Keratinocyte (primary cell): ENCODE measurements at regions not wholly inside any gene's neighbourhood (a gene's known extent, or its start where the extent isn't known, plus 50 kb on each side); places are given as distances from the start of the nearest gene placed in this dataset.

Source experiments
- DNase-seq: peaks from one replicate; pipeline ENCODE4 v3.0.0-alpha.2; 2011; ENCODE audit warnings: low read depth, missing footprints, low spot score
- FAIRE-seq: peaks from 2 replicates; lab custom pipeline; 2011; peaks lifted over from hg19 to GRCh38; lab: Jason Lieb, UNC
- H2AFZ ChIP-seq: 2 replicates; pipeline ENCODE4 v1.6.0; 2012; ENCODE audit warnings: low read length, control low read depth, inconsistent platforms; ENCODE audit not compliant: control insufficient read depth
- H3K27ac ChIP-seq: 2 replicates; pipeline ENCODE4 v1.5.1; 2011; ENCODE audit warnings: low read length; ENCODE audit not compliant: control insufficient read depth, insufficient read depth
- H3K27me3 ChIP-seq: 3 replicates; pipeline ENCODE4 v1.6.0; 2011; ENCODE audit warnings: low read length; ENCODE audit not compliant: control insufficient read depth, insufficient read depth; ENCODE audit errors: extremely low read depth
- H3K36me3 ChIP-seq, 2 experiments: 2 replicates in 1 of 2; 3 replicates in 1 of 2; pipeline ENCODE4 v1.5.1; 2011; ENCODE audit warnings: low read length in 2 of 2, mild to moderate bottlenecking in 1 of 2; ENCODE audit not compliant: control insufficient read depth in 2 of 2, insufficient read depth in 2 of 2; ENCODE audit errors: extremely low read depth in 1 of 2
- H3K4me1 ChIP-seq: 3 replicates; pipeline ENCODE4 v1.5.1; 2011; ENCODE audit warnings: low read length; ENCODE audit not compliant: control insufficient read depth, insufficient read depth; ENCODE audit errors: extremely low read depth
- H3K4me2 ChIP-seq: 3 replicates; pipeline ENCODE4 v1.6.0; 2011; ENCODE audit warnings: low read depth, low read length; ENCODE audit not compliant: control insufficient read depth, insufficient read depth; ENCODE audit errors: extremely low read depth
- H3K4me3 ChIP-seq, 3 experiments: fragments of 200-600 bp in 1 of 3; sonication (generic) in 1 of 3; 2 replicates in 2 of 3; 3 replicates in 1 of 3; pipeline ENCODE4 v1.5.1; 2011 to 2016; ENCODE audit warnings: low read length in 3 of 3, mild to moderate bottlenecking in 3 of 3, control low read depth in 2 of 3, inconsistent platforms in 1 of 3, low read depth in 1 of 3, mixed read lengths in 1 of 3, mixed run types in 1 of 3, moderate library complexity in 1 of 3; ENCODE audit not compliant: control insufficient read depth in 2 of 3, insufficient read depth in 2 of 3; ENCODE audit errors: extremely low read depth in 1 of 3
- H3K79me2 ChIP-seq: 2 replicates; pipeline ENCODE4 v1.6.0; 2012; ENCODE audit warnings: low read length; ENCODE audit not compliant: control insufficient read depth, insufficient read depth
- H3K9ac ChIP-seq: 3 replicates; pipeline ENCODE4 v1.6.0; 2011; ENCODE audit warnings: low read length; ENCODE audit not compliant: control insufficient read depth, insufficient read depth; ENCODE audit errors: extremely low read depth
- H3K9me1 ChIP-seq: 3 replicates; pipeline ENCODE4 v1.6.0; 2011; ENCODE audit warnings: low read length; ENCODE audit not compliant: control insufficient read depth, insufficient read depth; ENCODE audit errors: extremely low read depth
- H3K9me3 ChIP-seq: 2 replicates; pipeline ENCODE4 v1.5.1; 2012; ENCODE audit warnings: low read depth, low read length; ENCODE audit not compliant: control insufficient read depth
- H4K20me1 ChIP-seq: 3 replicates; pipeline ENCODE4 v1.6.0; 2011; ENCODE audit warnings: low read length; ENCODE audit not compliant: control insufficient read depth, insufficient read depth; ENCODE audit errors: extremely low read depth
- EZH2 ChIP-seq: IDR thresholded peaks from one replicate; pipeline ENCODE4 v1.6.1; 2012; ENCODE audit warnings: inconsistent platforms, mild to moderate bottlenecking, low read length, moderate library complexity
- dilution Hi-C: fragments of 300-500 bp; cut with MboI; formaldehyde crosslinking; loops from one replicate; pipeline ENCODE4 v1.7.0; 2020; ENCODE audit warnings: low sequenced_read_pairs; ENCODE audit not compliant: extremely low pct_ligation_motif_present
- TF ChIP-seq, protein P1 (sequence below), 3 experiments: IDR thresholded peaks in 1 of 3; conservative IDR thresholded peaks in 1 of 3; optimal IDR thresholded peaks in 1 of 3; 2 replicates in 2 of 3; 3 replicates in 1 of 3; pipeline versions ENCODE3 to v1.5.1; 2011; ENCODE audit warnings: low read length in 3 of 3, mild to moderate bottlenecking in 3 of 3, moderate library complexity in 2 of 3, control low read depth in 1 of 3, inconsistent platforms in 1 of 3; ENCODE audit not compliant: insufficient read depth in 2 of 3; ENCODE audit errors: extremely low read depth in 1 of 3

DNA sequence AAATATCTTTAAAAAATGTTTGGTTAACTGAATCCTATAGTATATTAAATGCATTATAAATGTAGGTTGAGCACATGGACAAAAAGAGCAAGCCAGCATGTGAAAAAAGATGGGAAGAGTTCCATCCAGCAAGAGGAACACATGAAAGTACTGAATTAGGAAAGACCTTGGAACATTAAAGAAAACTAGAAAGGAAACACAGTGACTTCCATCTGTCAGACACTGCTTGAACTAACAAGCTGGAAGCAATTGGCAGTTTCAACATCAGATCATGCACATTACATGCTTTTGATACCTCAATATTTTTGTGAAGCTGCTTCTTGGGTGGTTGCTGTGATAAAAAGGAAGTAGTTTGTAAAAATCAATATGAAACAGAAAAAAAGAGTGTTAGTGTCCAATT lies 626.8 kb upstream of the GNPDA2 start:
- DNase-seq (no peak), FAIRE-seq (no peak)
- H3K36me3 ChIP-seq, result no peaks in the 10 kb centered on the region
- H3K4me2 ChIP-seq, result no peak overlapping the region
- no peaks in the 10 kb centered on the region for H3K79me2 ChIP-seq
- TF ChIP-seq, protein P1, sequence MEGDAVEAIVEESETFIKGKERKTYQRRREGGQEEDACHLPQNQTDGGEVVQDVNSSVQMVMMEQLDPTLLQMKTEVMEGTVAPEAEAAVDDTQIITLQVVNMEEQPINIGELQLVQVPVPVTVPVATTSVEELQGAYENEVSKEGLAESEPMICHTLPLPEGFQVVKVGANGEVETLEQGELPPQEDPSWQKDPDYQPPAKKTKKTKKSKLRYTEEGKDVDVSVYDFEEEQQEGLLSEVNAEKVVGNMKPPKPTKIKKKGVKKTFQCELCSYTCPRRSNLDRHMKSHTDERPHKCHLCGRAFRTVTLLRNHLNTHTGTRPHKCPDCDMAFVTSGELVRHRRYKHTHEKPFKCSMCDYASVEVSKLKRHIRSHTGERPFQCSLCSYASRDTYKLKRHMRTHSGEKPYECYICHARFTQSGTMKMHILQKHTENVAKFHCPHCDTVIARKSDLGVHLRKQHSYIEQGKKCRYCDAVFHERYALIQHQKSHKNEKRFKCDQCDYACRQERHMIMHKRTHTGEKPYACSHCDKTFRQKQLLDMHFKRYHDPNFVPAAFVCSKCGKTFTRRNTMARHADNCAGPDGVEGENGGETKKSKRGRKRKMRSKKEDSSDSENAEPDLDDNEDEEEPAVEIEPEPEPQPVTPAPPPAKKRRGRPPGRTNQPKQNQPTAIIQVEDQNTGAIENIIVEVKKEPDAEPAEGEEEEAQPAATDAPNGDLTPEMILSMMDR (optimal IDR thresholded peaks at IDR 0.05 in 1 of 3, IDR thresholded peaks at IDR 0.05 in 1 of 3, conservative IDR thresholded peaks at IDR 0.05 in 1 of 3; ENCODE audit: extremely low read depth in 1 of 3, insufficient read depth in 2 of 3, low read length in 3 of 3), result no peak
- TF ChIP-seq EZH2, result no peak
- no peaks in the 10 kb centered on the region for H3K27me3 ChIP-seq
- dilution Hi-C loops, result no loop called here
- no peaks in the 10 kb centered on the region for H3K4me1 ChIP-seq
- H3K27ac ChIP-seq, result no peak overlapping the region
- H3K4me3 ChIP-seq, result no peak overlapping the region
- H3K9me3 ChIP-seq, result no peaks in the 10 kb centered on the region
- H3K9ac ChIP-seq, result no peak overlapping the region
- no peaks in the 10 kb centered on the region for H3K9me1 ChIP-seq
- H4K20me1 ChIP-seq, result no peaks in the 10 kb centered on the region
- H2AFZ ChIP-seq, result no peak overlapping the region

DNA sequence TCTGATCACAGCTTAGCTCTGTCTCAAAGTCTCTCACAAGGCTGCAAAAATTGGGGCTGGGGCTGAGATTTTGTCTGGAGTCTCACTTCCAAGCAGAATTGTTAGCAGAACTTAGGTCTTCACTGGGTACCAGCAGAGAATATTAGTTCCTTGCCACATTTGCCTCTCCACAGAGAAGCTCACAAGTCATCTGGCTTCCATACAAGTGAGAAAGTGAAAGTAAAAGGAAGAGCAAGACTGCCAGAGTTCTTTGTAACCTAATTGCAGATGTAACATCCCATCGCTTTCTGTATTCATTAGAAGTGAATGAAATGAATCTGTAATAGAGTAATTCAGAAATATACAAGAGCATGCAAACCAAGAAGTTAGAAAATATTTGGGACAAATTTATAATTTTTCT lies 624.1 kb upstream of the GNPDA2 start:
- Histone ChIP-seq H3K79me2 (no peaks in the 10 kb centered on the region), H2AFZ (no peak overlapping the region), H3K27ac (no peak overlapping the region), H3K27me3 (no peaks in the 10 kb centered on the region), H4K20me1 (no peaks in the 10 kb centered on the region), H3K9me1 (no peaks in the 10 kb centered on the region), H3K4me3 (no peak overlapping the region), H3K9me3 (no peaks in the 10 kb centered on the region), H3K4me2 (no peak overlapping the region), H3K36me3 (no peaks in the 10 kb centered on the region), H3K9ac (no peak overlapping the region), H3K4me1 (no peaks in the 10 kb centered on the region)
- DNase-seq (no peak), FAIRE-seq (no peak)
- no peak for TF ChIP-seq EZH2
- TF ChIP-seq, protein P1 (optimal IDR thresholded peaks at IDR 0.05 in 1 of 3, IDR thresholded peaks at IDR 0.05 in 1 of 3, conservative IDR thresholded peaks at IDR 0.05 in 1 of 3; ENCODE audit: extremely low read depth in 1 of 3, insufficient read depth in 2 of 3, low read length in 3 of 3), result no peak
- dilution Hi-C loops, result no loop called here
